Spleen (tissue), 11 donors: ENCODE measurements at regions not wholly inside any gene's neighbourhood (a gene's known extent, or its start where the extent isn't known, plus 50 kb on each side); places are given as distances from the start of the nearest gene placed in this dataset.

Experiments used
- DNase-seq: peaks from one replicate; pipeline ENCODE4 v3.0.0-alpha.2; 2020
- H3K27ac ChIP-seq, 8 donors: fragments of 200-600 bp; sonication (generic) in 7 of 8; 1 replicate in 4 of 8; 2 replicates in 4 of 8; pipeline versions ENCODE4 v1.5.0 to v1.8.0; 2016 to 2021; ENCODE audit warnings: inconsistent platforms in 4 of 8, mild to moderate bottlenecking in 4 of 8, moderate library complexity in 1 of 8
- H3K27me3 ChIP-seq, 7 donors: fragments of 200-600 bp; sonication (generic) in 6 of 7; replicated peaks in 1 of 7; 1 replicate in 4 of 7; 2 replicates in 3 of 7; pipeline versions ENCODE4 v1.5.0 to v1.8.0; 2016 to 2021; ENCODE audit warnings: inconsistent platforms in 3 of 7, mild to moderate bottlenecking in 1 of 7
- H3K36me3 ChIP-seq, 6 donors: fragments of 200-600 bp; sonication (generic) in 5 of 6; 1 replicate in 4 of 6; 2 replicates in 2 of 6; pipeline versions ENCODE4 v1.5.0 to v1.8.0; 2016 to 2021; ENCODE audit warnings: inconsistent platforms in 2 of 6
- H3K4me1 ChIP-seq, 6 donors: fragments of 200-600 bp; sonication (generic) in 5 of 6; 1 replicate in 3 of 6; 2 replicates in 3 of 6; pipeline versions ENCODE4 v1.5.0 to v1.8.0; 2016 to 2021; ENCODE audit warnings: inconsistent platforms in 3 of 6
- H3K4me3 ChIP-seq, 8 donors: fragments of 200-600 bp; sonication (generic) in 7 of 8; 1 replicate in 4 of 8; 2 replicates in 4 of 8; pipeline versions ENCODE4 v1.5.0 to v1.8.0; 2016 to 2021; ENCODE audit warnings: inconsistent platforms in 4 of 8, mild to moderate bottlenecking in 4 of 8, moderate library complexity in 2 of 8
- H3K9me3 ChIP-seq, 8 donors: fragments of 200-600 bp; sonication (generic) in 7 of 8; 1 replicate in 4 of 8; 2 replicates in 4 of 8; pipeline versions ENCODE4 v1.5.0 to v1.8.0; 2016 to 2021; ENCODE audit warnings: inconsistent platforms in 4 of 8
- CTCF ChIP-seq, 11 experiments: fragments of 200-600 bp in 7 of 11; fragments of 450-650 bp in 4 of 11; sonication (generic) in 4 of 11; IDR thresholded peaks in 8 of 11; conservative IDR thresholded peaks in 3 of 11; 1 replicate in 7 of 11; 2 replicates in 4 of 11; pipeline versions ENCODE4 v1.4.0 to v1.8.0; 2016 to 2021; ENCODE audit warnings: antibody characterized with exemption in 11 of 11, inconsistent platforms in 4 of 11, mild to moderate bottlenecking in 1 of 11
- POLR2A ChIP-seq, 3 donors: fragments of 450-650 bp; IDR thresholded peaks; one replicate each; pipeline ENCODE4 v1.5.1; 2017; ENCODE audit warnings: antibody characterized with exemption in 3 of 3, mild to moderate bottlenecking in 1 of 3
- POLR2AphosphoS5 ChIP-seq, 3 donors: sonication (generic); formaldehyde crosslinking; IDR thresholded peaks; one replicate each; pipeline ENCODE4 v1.5.1; 2017; ENCODE audit warnings: antibody characterized with exemption in 3 of 3
- WGBS, 5 donors: extraction: QIAGEN DNeasy Blood & Tissue Kit in 3 of 5; methylation state at CpG; one replicate each; pipeline versions ENCODE4 v1.1.5 to v1.1.7; 2013 to 2018; 5-methylcytosine and 5-hydroxymethylcytosine counted together
- intact Hi-C: fragments of 100-400 bp; cut with DNase I; formaldehyde crosslinking; loops from one replicate; pipeline ENCODE4 v1.15.0; 2023; ENCODE audit warnings: low total_unique reads
- donor health status: healthy with polysubstance abuse.
- donor health status: DM: no; HTN: no; CAD: no; lungs with moderate emphysema.
- donor health status: DM: no; HTN: no; CAD: no.
- donor health status: Bipolar disorder and iron deficiency.
- donor health status: healthy.
- donor health status: DM: no; HTN: no; CAD: no.
- donor health status: DM: yes; HTN: yes; CAD: no.

- H3K4me3 ChIP-seq, result no peak overlapping the region
- intact Hi-C loops, result no loop called here
- no peak overlapping the region for H3K27ac ChIP-seq
- no peaks in the 10 kb centered on the region for H3K36me3 ChIP-seq
- H3K27me3 ChIP-seq, result peaks cover 0 to 6% (median 0%) of the 10 kb centered on the region in 7 donors
- no peaks in the 10 kb centered on the region for H3K4me1 ChIP-seq
- DNase-seq, result no peak
- no peaks in the 10 kb centered on the region for H3K9me3 ChIP-seq
- TF ChIP-seq CTCF (IDR thresholded peaks at IDR 0.05 in 8 of 11, conservative IDR thresholded peaks at IDR 0.05 in 3 of 11), result no peak
- TF ChIP-seq POLR2A (IDR thresholded peaks at IDR 0.05), result no peak
- TF ChIP-seq POLR2AphosphoS5 (IDR thresholded peaks at IDR 0.05), result no peak
- 73 to 79% (median 77%) methylated on average over 14 of the region's 14 CpGs for WGBS, 5 donors
These were observed 163.4 kb upstream of the ERCC4 start for GRCh38 chr16:13756411-13757140.

GRCh38 chr16:13766334-13766733 is 153.6 kb upstream of the ERCC4 start:
- H3K4me1 ChIP-seq, result no peaks in the 10 kb centered on the region
- intact Hi-C loops, result no loop called here
- H3K9me3 ChIP-seq, result peaks cover 0 to 3% (median 0%) of the 10 kb centered on the region in 8 donors
- 84 to 100% (median 92%) methylated on average over 2 of the region's 2 CpGs for WGBS, 5 donors
- no peaks in the 10 kb centered on the region for H3K36me3 ChIP-seq
- H3K4me3 ChIP-seq, result no peak overlapping the region
- TF ChIP-seq CTCF (IDR thresholded peaks at IDR 0.05 in 8 of 11, conservative IDR thresholded peaks at IDR 0.05 in 3 of 11) (no peak), POLR2AphosphoS5 (IDR thresholded peaks at IDR 0.05) (no peak), POLR2A (IDR thresholded peaks at IDR 0.05) (no peak)
- no peak for DNase-seq
- H3K27ac ChIP-seq, result no peak overlapping the region
- H3K27me3 ChIP-seq, result no peaks in the 10 kb centered on the region

GRCh38 chr16:13767215-13767614 is 152.7 kb upstream of the ERCC4 start:
- Histone ChIP-seq H3K9me3 (peaks cover 0 to 3% (median 0%) of the 10 kb centered on the region in 8 donors), H3K27me3 (no peaks in the 10 kb centered on the region), H3K27ac (no peak overlapping the region), H3K4me1 (no peaks in the 10 kb centered on the region), H3K36me3 (no peaks in the 10 kb centered on the region), H3K4me3 (no peak overlapping the region)
- DNase-seq, result no peak
- TF ChIP-seq POLR2A (IDR thresholded peaks at IDR 0.05) (no peak), CTCF (IDR thresholded peaks at IDR 0.05 in 8 of 11, conservative IDR thresholded peaks at IDR 0.05 in 3 of 11) (no peak), POLR2AphosphoS5 (IDR thresholded peaks at IDR 0.05) (no peak)
- intact Hi-C loops, result no loop called here
- WGBS, 5 donors, result 63 to 68% (median 67%) methylated on average over 7 of the region's 7 CpGs

GRCh38 chr16:13768471-13768870 is 151.5 kb upstream of the ERCC4 start:
- H3K27me3 ChIP-seq, result no peaks in the 10 kb centered on the region
- DNase-seq, result no peak
- intact Hi-C loops, result no loop called here
- no peaks in the 10 kb centered on the region for H3K36me3 ChIP-seq
- H3K4me1 ChIP-seq, result no peaks in the 10 kb centered on the region
- TF ChIP-seq POLR2AphosphoS5 (IDR thresholded peaks at IDR 0.05), result no peak
- TF ChIP-seq POLR2A (IDR thresholded peaks at IDR 0.05), result no peak
- TF ChIP-seq CTCF (IDR thresholded peaks at IDR 0.05 in 8 of 11, conservative IDR thresholded peaks at IDR 0.05 in 3 of 11), result no peak
- 53 to 75% (median 66%) methylated on average over 4 of the region's 4 CpGs for WGBS, 5 donors
- no peak overlapping the region for H3K4me3 ChIP-seq
- H3K27ac ChIP-seq, result no peak overlapping the region
- H3K9me3 ChIP-seq, result peaks cover 0 to 3% (median 0%) of the 10 kb centered on the region in 8 donors
